ENCODE measurements at regions not wholly inside any gene's neighbourhood (a gene's known extent, or its start where the extent isn't known, plus 50 kb on each side); places are given as distances from the start of the nearest gene placed in this dataset.

GRCh38 chr5:23864786-23865185, 357.4 kb downstream of the PRDM9 start:
- TF ChIP-seq CTCF (conservative IDR thresholded peaks at IDR 0.05) (no peak), EZH2 (IDR thresholded peaks at IDR 0.05; ENCODE audit: low read depth) (no peak)

Measured in PC-9 (cell line).